A549 (cell line): ENCODE measurements at regions not wholly inside any gene's neighbourhood (a gene's known extent, or its start where the extent isn't known, plus 50 kb on each side); places are given as distances from the start of the nearest gene placed in this dataset.

Experiments used
- CEBPB ChIP-seq, 2 experiments: fragments of >200 bp in 1 of 2; sonication (Bioruptor Twin) in 1 of 2; formaldehyde crosslinking in 1 of 2; IDR thresholded peaks; 2 replicates each; pipeline ENCODE4 v1.6.1; 2012 to 2016
- CHD2 ChIP-seq: fragments of 150-350 bp; IDR thresholded peaks from 2 replicates; pipeline ENCODE4 v1.6.1; 2014; ENCODE audit warnings: low read length; ENCODE audit not compliant: partially characterized antibody
- CHD4 ChIP-seq: fragments of 200-600 bp; sonication (generic); IDR thresholded peaks from 2 replicates; pipeline ENCODE4 v1.6.1; 2016; ENCODE audit warnings: antibody characterized with exemption, mild to moderate bottlenecking, borderline replicate concordance
- FOSL2 ChIP-seq, 2 experiments: fragments of 450-650 bp in 1 of 2; fragments of >200 bp in 1 of 2; sonication (Bioruptor Twin) in 1 of 2; formaldehyde crosslinking; IDR thresholded peaks; 2 replicates each; pipeline versions ENCODE4 v1.5.0 to v1.6.1; 2016 to 2020; ENCODE audit warnings: mild to moderate bottlenecking in 1 of 2, moderate library complexity in 1 of 2
- MAZ ChIP-seq: fragments of 150-350 bp; IDR thresholded peaks from 2 replicates; pipeline ENCODE4 v1.6.1; 2014; ENCODE audit warnings: antibody characterized with exemption, low read depth, low read length, borderline replicate concordance
- POLR2A ChIP-seq: IDR thresholded peaks from 2 replicates; pipeline ENCODE4 v1.6.1; 2012; ENCODE audit warnings: mild to moderate bottlenecking, low read length
- TF ChIP-seq, protein P1 (sequence below): fragments of >200 bp; sonication (Bioruptor Twin); formaldehyde crosslinking; IDR thresholded peaks from 3 replicates; pipeline ENCODE4 v1.5.1; 2016
- TF ChIP-seq, protein P2 (sequence below): fragments of 200-600 bp; sonication (generic); IDR thresholded peaks from 2 replicates; pipeline ENCODE4 v1.6.1; 2016; ENCODE audit warnings: antibody characterized with exemption, mild to moderate bottlenecking, moderate library complexity

- TF ChIP-seq, protein P1, sequence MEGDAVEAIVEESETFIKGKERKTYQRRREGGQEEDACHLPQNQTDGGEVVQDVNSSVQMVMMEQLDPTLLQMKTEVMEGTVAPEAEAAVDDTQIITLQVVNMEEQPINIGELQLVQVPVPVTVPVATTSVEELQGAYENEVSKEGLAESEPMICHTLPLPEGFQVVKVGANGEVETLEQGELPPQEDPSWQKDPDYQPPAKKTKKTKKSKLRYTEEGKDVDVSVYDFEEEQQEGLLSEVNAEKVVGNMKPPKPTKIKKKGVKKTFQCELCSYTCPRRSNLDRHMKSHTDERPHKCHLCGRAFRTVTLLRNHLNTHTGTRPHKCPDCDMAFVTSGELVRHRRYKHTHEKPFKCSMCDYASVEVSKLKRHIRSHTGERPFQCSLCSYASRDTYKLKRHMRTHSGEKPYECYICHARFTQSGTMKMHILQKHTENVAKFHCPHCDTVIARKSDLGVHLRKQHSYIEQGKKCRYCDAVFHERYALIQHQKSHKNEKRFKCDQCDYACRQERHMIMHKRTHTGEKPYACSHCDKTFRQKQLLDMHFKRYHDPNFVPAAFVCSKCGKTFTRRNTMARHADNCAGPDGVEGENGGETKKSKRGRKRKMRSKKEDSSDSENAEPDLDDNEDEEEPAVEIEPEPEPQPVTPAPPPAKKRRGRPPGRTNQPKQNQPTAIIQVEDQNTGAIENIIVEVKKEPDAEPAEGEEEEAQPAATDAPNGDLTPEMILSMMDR = no peak
- TF ChIP-seq POLR2A = no peak
- TF ChIP-seq, protein P2, sequence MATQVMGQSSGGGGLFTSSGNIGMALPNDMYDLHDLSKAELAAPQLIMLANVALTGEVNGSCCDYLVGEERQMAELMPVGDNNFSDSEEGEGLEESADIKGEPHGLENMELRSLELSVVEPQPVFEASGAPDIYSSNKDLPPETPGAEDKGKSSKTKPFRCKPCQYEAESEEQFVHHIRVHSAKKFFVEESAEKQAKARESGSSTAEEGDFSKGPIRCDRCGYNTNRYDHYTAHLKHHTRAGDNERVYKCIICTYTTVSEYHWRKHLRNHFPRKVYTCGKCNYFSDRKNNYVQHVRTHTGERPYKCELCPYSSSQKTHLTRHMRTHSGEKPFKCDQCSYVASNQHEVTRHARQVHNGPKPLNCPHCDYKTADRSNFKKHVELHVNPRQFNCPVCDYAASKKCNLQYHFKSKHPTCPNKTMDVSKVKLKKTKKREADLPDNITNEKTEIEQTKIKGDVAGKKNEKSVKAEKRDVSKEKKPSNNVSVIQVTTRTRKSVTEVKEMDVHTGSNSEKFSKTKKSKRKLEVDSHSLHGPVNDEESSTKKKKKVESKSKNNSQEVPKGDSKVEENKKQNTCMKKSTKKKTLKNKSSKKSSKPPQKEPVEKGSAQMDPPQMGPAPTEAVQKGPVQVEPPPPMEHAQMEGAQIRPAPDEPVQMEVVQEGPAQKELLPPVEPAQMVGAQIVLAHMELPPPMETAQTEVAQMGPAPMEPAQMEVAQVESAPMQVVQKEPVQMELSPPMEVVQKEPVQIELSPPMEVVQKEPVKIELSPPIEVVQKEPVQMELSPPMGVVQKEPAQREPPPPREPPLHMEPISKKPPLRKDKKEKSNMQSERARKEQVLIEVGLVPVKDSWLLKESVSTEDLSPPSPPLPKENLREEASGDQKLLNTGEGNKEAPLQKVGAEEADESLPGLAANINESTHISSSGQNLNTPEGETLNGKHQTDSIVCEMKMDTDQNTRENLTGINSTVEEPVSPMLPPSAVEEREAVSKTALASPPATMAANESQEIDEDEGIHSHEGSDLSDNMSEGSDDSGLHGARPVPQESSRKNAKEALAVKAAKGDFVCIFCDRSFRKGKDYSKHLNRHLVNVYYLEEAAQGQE = no peak
- no peak for TF ChIP-seq CHD4
- TF ChIP-seq FOSL2 (IDR thresholded peaks at IDR 0.05) = no peak
- no peak for TF ChIP-seq FOSL2 (CRISPR knock-in tag; IDR thresholded peaks at IDR 0.05)
- no peak for TF ChIP-seq MAZ
- no peak for TF ChIP-seq CHD2
- TF ChIP-seq CEBPB (IDR thresholded peaks at IDR 0.05) = no peak
Observed at GRCh38 chr13:84525865-84526264, 643.6 kb upstream of the SLITRK1 start.
